Karpas-422 (cell line): ENCODE measurements at regions not wholly inside any gene's neighbourhood (a gene's known extent, or its start where the extent isn't known, plus 50 kb on each side); places are given as distances from the start of the nearest gene placed in this dataset.

Experiments
- DNase-seq: peaks from one replicate; pipeline ENCODE4 v3.0.0-alpha.2; 2015
- H2AFZ ChIP-seq: fragments of 200-600 bp; sonication (generic); 2 replicates; pipeline ENCODE4 v1.6.1; 2014; ENCODE audit warnings: antibody characterized with exemption, low read length, mixed read lengths
- H3K27ac ChIP-seq: fragments of 200-600 bp; sonication (generic); 2 replicates; pipeline ENCODE4 v1.5.1; 2014; ENCODE audit warnings: mild to moderate bottlenecking, low read length, moderate library complexity
- H3K27me3 ChIP-seq: fragments of 200-600 bp; sonication (generic); 2 replicates; pipeline ENCODE4 v1.6.1; 2014; ENCODE audit warnings: low read length, mixed read lengths
- H3K36me3 ChIP-seq: fragments of 200-600 bp; sonication (generic); 2 replicates; pipeline ENCODE4 v1.6.1; 2014; ENCODE audit warnings: low read length, mixed read lengths; ENCODE audit not compliant: insufficient read depth
- H3K4me1 ChIP-seq: fragments of 200-600 bp; sonication (generic); 2 replicates; pipeline ENCODE4 v1.6.1; 2014; ENCODE audit warnings: mild to moderate bottlenecking, low read length, mixed read lengths
- H3K4me2 ChIP-seq: fragments of 200-600 bp; sonication (generic); 2 replicates; pipeline ENCODE4 v1.6.1; 2014; ENCODE audit warnings: low read length, low read depth, mild to moderate bottlenecking; ENCODE audit not compliant: poor library complexity, severe bottlenecking
- H3K4me3 ChIP-seq: fragments of 200-600 bp; sonication (generic); 2 replicates; pipeline ENCODE4 v1.5.1; 2014; ENCODE audit warnings: mild to moderate bottlenecking, antibody characterized with exemption, low read length, mixed read lengths
- H3K79me2 ChIP-seq: fragments of 200-600 bp; sonication (generic); 2 replicates; pipeline ENCODE4 v1.6.1; 2014; ENCODE audit warnings: mild to moderate bottlenecking, low read length, mixed read lengths
- H3K9ac ChIP-seq: fragments of 200-600 bp; sonication (generic); 2 replicates; pipeline ENCODE4 v1.6.0; 2014; ENCODE audit warnings: low read length
- H3K9me2 ChIP-seq: fragments of 200-600 bp; sonication (generic), shearing (Covaris generic); replicated peaks from 2 replicates; pipeline ENCODE4 v1.6.0; 2014; ENCODE audit warnings: mild to moderate bottlenecking, low read length, moderate library complexity; ENCODE audit not compliant: insufficient read depth
- H3K9me3 ChIP-seq: fragments of 300-700, 200-600 bp; sonication (generic); 2 replicates; pipeline ENCODE4 v1.6.1; 2014; ENCODE audit warnings: low read length, mixed read lengths
- H4K20me1 ChIP-seq: fragments of 200-600 bp; sonication (generic); 2 replicates; pipeline ENCODE4 v1.6.1; 2014; ENCODE audit warnings: mild to moderate bottlenecking, antibody characterized with exemption, low read length, low read depth; ENCODE audit not compliant: insufficient read depth

DNA sequence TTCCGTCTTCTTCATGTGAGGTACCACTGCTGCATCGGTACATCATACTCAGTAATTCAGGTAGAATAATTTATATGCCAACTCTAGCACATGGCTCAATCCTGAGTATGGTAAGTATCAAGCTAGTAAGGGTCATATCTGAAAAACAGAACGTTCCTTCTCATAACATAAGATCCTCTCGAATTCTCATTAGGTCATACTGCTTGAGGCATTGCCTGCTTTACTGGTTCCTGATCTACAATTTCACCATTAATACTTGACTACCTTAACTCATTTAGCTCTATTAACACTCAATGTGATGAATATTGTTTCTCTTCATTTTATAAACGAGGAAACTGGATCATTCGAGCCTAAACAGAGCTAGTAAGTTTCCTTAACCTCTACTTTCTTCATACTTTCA, 871.6 kb downstream of the BRINP3 start:
- Histone ChIP-seq H3K27me3 (no peaks in the 10 kb centered on the region), H3K9me3 (peaks cover 21% of the 10 kb centered on the region), H3K36me3 (no peaks in the 10 kb centered on the region), H2AFZ (no peak overlapping the region), H4K20me1 (no peaks in the 10 kb centered on the region), H3K9ac (no peak overlapping the region), H3K27ac (no peak overlapping the region), H3K79me2 (no peaks in the 10 kb centered on the region), H3K9me2 (no peaks in the 10 kb centered on the region), H3K4me1 (no peaks in the 10 kb centered on the region), H3K4me3 (no peak overlapping the region), H3K4me2 (no peak overlapping the region)
- DNase-seq: no peak

DNA sequence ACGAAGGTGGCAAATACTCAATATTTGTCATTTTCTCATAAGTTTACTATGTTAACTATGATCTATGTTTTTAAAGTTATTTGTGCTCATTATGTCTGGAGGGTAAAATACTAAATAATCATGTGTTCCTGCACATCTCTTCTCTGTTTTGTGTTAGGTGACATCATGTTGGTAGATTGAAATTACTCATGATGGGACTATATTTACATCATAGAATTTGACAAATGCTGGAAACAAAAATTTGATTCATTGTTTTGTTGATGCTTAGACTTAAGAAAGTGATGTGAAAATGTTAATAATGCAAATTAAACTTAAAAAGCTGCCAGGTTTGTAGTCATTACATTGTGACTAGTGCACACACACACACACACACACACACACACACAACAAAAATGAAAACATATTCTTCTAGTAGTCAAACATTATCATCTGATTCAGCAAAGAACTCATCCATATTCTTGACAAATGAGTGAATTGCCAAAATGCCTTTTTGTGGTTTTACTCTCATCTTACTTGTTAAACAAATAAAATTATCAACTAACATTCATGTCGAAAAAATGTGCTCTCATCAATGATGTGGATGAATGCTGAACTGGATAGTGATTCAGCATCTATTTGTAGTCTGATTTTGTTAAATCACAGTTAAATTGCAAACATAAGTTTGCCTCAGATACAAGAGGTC, 870.7 kb downstream of the BRINP3 start:
- H2AFZ ChIP-seq: no peak overlapping the region
- H3K9ac ChIP-seq: no peak overlapping the region
- no peaks in the 10 kb centered on the region for H3K27me3 ChIP-seq
- H3K36me3 ChIP-seq: no peaks in the 10 kb centered on the region
- no peaks in the 10 kb centered on the region for H3K4me1 ChIP-seq
- no peaks in the 10 kb centered on the region for H3K79me2 ChIP-seq
- H4K20me1 ChIP-seq: no peaks in the 10 kb centered on the region
- no peaks in the 10 kb centered on the region for H3K9me2 ChIP-seq
- DNase-seq: no peak
- H3K4me2 ChIP-seq: no peak overlapping the region
- H3K27ac ChIP-seq: no peak overlapping the region
- peaks cover 21% of the 10 kb centered on the region for H3K9me3 ChIP-seq
- no peak overlapping the region for H3K4me3 ChIP-seq

DNA sequence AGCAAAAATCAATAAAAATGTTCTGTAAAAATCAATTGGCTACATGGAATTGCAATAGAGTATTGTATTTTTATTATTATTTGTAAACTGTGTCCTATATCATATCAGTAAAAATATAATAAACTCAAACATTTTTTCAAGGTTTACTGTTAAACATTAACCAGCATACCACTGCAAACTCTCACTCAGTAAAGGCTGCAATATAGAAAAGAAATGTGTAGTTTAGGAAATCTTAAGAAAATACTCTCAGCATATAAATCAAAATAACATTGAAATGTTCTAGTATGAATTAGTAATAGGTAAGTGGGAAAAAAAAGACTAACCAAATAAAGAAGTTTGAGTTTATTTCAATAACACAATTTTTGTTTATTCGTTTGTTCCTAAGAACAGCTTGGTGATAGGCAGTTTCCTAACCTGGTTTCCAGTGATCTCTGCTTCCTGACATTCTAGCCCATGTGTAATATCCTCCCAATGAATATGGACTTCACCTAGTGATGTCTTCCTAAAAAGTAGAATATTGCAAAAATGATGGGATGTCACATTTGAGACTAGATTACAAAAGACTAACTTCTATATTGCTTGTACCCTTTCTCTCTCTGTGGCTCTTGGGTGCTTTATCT, 870.1 kb downstream of the BRINP3 start:
- H3K9me3 ChIP-seq: peaks cover 21% of the 10 kb centered on the region
- no peaks in the 10 kb centered on the region for H3K9me2 ChIP-seq
- DNase-seq: no peak
- H3K4me1 ChIP-seq: no peaks in the 10 kb centered on the region
- no peaks in the 10 kb centered on the region for H3K36me3 ChIP-seq
- H3K4me3 ChIP-seq: no peak overlapping the region
- H3K9ac ChIP-seq: no peak overlapping the region
- no peak overlapping the region for H3K4me2 ChIP-seq
- no peak overlapping the region for H3K27ac ChIP-seq
- no peaks in the 10 kb centered on the region for H3K27me3 ChIP-seq
- H2AFZ ChIP-seq: no peak overlapping the region
- no peaks in the 10 kb centered on the region for H4K20me1 ChIP-seq
- H3K79me2 ChIP-seq: no peaks in the 10 kb centered on the region

DNA sequence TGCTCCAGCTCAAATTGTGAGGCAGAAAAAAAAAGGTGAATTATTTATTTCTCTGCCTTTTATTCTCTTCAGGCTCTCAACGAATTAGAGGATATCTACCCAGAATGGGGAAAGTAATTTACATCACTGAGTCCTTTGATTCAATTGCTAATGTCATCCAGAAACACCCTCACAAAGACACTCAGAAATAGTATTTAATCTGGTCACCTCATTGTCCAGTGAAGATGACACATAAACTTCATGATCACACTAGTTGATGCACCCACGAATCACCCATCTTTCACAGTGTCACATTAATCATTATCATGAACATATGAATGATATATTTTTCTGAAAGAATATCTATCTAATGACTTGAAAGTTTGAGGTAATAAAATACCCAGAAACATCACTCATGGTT, 868.5 kb downstream of the BRINP3 start:
- Histone ChIP-seq H2AFZ (no peak overlapping the region), H3K36me3 (no peaks in the 10 kb centered on the region), H3K4me2 (no peak overlapping the region), H3K27me3 (no peaks in the 10 kb centered on the region), H3K27ac (no peak overlapping the region), H3K4me3 (no peak overlapping the region), H3K4me1 (no peaks in the 10 kb centered on the region), H3K9me3 (peaks cover 17% of the 10 kb centered on the region), H4K20me1 (no peaks in the 10 kb centered on the region), H3K79me2 (no peaks in the 10 kb centered on the region), H3K9ac (no peak overlapping the region), H3K9me2 (no peaks in the 10 kb centered on the region)
- DNase-seq: no peak

DNA sequence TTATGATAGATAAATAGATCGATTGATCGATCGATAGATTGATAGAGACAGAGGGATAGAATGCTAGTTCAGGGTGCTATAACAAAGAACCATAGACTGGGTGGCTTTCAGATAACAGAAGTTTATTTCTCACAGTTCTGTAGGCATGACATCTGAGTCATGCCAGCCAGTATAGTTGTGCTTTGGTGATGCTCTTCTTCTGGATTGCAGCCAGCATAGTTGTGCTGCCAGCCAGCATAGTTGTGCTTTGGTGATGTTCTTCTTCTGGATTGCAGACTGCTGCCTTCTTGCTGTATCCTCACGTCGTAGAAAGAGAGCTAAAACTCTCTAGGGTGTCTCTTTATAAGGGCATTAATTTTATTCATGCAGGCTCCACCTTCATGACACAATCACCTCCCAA, 860.8 kb downstream of the BRINP3 start:
- Histone ChIP-seq H3K9me3 (peaks cover 16% of the 10 kb centered on the region), H2AFZ (no peak overlapping the region), H4K20me1 (no peaks in the 10 kb centered on the region), H3K9me2 (no peaks in the 10 kb centered on the region), H3K27me3 (no peaks in the 10 kb centered on the region), H3K9ac (no peak overlapping the region), H3K4me1 (no peaks in the 10 kb centered on the region), H3K36me3 (no peaks in the 10 kb centered on the region), H3K4me2 (no peak overlapping the region), H3K79me2 (no peaks in the 10 kb centered on the region), H3K4me3 (no peak overlapping the region), H3K27ac (no peak overlapping the region)
- no peak for DNase-seq

DNA sequence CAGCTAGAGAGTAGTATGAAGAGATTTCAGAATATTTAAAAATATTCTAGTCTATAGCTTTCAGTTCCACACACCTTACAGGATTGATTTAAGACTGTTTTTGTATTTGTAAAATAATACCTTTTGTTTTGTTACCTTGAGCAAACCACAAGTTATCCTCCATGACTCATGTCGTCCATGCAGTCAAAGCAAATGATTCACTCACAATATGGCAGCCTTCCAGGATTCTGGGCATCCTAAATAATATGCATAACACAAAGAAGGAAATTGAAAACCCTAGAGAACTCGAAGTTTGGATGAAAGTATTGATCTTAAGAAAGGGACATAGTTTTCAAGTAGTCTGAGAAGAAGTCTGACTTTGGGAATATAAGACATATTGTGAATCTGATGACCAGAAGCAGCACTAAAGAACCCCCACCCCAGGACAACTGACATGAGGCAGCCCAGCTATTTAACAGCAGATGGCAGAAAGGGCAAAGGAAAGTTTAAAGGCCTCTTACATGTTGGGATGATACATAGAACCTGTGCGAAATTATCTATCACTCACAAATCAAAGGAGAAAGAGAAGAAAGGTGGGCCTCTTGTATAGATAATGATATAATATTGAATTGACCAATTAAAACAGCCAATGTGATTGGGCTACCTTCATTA, 857.9 kb downstream of the BRINP3 start:
- Histone ChIP-seq H3K4me1 (no peaks in the 10 kb centered on the region), H3K79me2 (no peaks in the 10 kb centered on the region), H4K20me1 (no peaks in the 10 kb centered on the region), H3K9me3 (peaks cover 16% of the 10 kb centered on the region), H3K9me2 (no peaks in the 10 kb centered on the region), H3K4me2 (no peak overlapping the region), H3K36me3 (no peaks in the 10 kb centered on the region), H3K27me3 (no peaks in the 10 kb centered on the region), H2AFZ (no peak overlapping the region), H3K9ac (no peak overlapping the region), H3K27ac (no peak overlapping the region), H3K4me3 (no peak overlapping the region)
- DNase-seq: no peak

DNA sequence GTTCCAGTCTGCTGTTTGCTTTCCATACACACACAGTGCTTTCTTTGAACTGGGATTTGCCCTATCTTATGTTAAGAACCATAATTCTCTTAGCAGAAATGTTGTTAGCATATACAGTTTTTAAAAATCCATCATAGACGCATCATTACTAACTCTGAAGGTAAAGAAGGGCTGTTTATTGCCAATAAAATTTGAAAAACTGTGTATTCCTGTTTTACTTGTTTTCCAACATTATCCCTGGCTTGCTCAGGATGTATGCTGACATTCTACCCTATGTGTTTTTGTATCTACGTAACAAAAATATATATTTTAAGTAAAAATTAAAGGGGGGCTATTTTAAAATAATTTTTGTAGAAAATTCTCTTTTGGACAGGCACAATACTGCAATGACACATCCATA, 857.2 kb downstream of the BRINP3 start:
- DNase-seq: no peak
- Histone ChIP-seq H2AFZ (no peak overlapping the region), H3K4me2 (no peak overlapping the region)

DNA sequence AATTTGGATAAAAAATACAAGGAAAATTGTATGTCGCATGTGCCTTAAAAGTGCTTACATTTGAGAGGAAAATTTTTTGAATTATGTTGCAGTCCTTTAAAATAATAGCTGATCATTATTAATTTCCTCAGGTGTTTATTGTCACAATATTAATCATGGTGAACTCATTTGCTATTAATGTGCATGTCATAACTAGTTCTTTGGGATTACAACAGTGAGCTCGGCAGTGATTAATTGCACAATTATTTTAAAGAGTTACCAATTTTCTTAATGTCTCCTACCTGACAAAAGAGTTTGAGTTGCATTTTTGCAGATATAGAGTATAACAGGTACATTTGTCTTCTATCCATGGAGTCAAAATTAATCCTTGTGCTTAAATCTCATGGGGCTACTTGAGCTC, 854.3 kb downstream of the BRINP3 start:
- Histone ChIP-seq H2AFZ (no peak overlapping the region), H3K9ac (no peak overlapping the region)
- no peak for DNase-seq

More for the DNA sequence above, 857.2 kb downstream of the BRINP3 start:
- Histone ChIP-seq H3K4me1 (no peaks in the 10 kb centered on the region), H4K20me1 (no peaks in the 10 kb centered on the region), H3K9ac (no peak overlapping the region), H3K9me3 (peaks cover 16% of the 10 kb centered on the region), H3K27me3 (no peaks in the 10 kb centered on the region), H3K79me2 (no peaks in the 10 kb centered on the region), H3K4me3 (no peak overlapping the region), H3K27ac (no peak overlapping the region), H3K36me3 (no peaks in the 10 kb centered on the region), H3K9me2 (no peaks in the 10 kb centered on the region)

More for the DNA sequence above, 854.3 kb downstream of the BRINP3 start:
- Histone ChIP-seq H3K27ac (no peak overlapping the region), H3K9me3 (peaks cover 9% of the 10 kb centered on the region; the same call in 1 of the 2 replicates), H3K4me1 (no peaks in the 10 kb centered on the region), H4K20me1 (no peaks in the 10 kb centered on the region), H3K4me3 (no peak overlapping the region), H3K27me3 (no peaks in the 10 kb centered on the region), H3K36me3 (no peaks in the 10 kb centered on the region), H3K79me2 (no peaks in the 10 kb centered on the region), H3K9me2 (no peaks in the 10 kb centered on the region), H3K4me2 (no peak overlapping the region)
